ENCODE measurements at regions not wholly inside any gene's neighbourhood (a gene's known extent, or its start where the extent isn't known, plus 50 kb on each side); places are given as distances from the start of the nearest gene placed in this dataset.

GRCh38 chr6:98117068-98117467, 717.3 kb upstream of the POU3F2 start:
- TF ChIP-seq SUZ12 (IDR thresholded peaks at IDR 0.05; ENCODE audit: extremely low read depth, insufficient read depth, insufficient read length) (no peak), ZNF274 (IDR thresholded peaks at IDR 0.05; ENCODE audit: low read depth, low read length) (no peak), YY1 (IDR thresholded peaks at IDR 0.05; ENCODE audit: insufficient read depth, insufficient read length) (no peak)
